Hematopoietic multipotent progenitor cell treated with erythropoietin and hydrocortisone succinate and interleukin-3 and kit ligand, for 8 days (in vitro differentiated cells): ENCODE measurements at regions not wholly inside any gene's neighbourhood (a gene's known extent, or its start where the extent isn't known, plus 50 kb on each side); places are given as distances from the start of the nearest gene placed in this dataset.

ENCODE experiments used
- DNase-seq: peaks from one replicate; pipeline ENCODE4 v3.0.0-alpha.2; 2015

DNA sequence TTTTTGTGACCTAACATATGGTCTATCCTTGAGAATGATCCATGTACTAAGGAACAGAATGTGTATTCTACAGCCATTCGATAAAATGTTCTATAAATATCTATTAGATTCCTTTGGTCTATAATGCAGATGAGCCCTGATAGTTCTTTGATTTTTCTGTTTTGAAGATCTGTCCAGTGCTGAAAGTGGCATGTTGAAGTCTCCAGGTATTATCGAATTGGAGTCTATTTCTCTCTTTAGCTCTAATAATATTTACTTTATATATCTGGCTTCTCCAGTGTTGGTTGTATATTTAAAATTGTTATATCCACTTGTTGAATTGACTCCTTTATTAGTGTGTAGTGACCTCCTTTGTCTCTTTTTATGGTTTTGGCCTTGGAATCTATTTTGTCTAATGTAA is 377.9 kb downstream of the ARL6IP6 start:
- no peak for DNase-seq

DNA sequence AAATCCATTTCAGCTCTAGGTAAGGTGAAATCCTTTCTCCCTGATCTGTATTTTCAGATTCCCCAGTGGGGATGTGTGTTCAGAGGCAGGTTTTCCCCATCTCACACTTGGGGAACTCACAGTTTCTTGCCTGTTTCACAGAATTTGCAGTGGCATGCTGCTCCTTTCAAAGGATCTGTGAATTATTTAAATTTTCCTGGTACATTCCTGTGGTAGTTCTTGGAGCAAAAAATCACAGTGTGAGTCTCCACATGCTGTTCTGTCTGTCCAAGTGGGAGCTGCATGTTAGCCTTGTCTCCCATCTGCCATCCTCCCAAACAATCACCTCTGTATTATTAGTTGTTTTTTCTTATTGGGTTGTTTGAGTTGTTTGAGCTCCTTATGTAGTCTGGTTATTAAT is 372.9 kb downstream of the ARL6IP6 start:
- no peak for DNase-seq

DNA sequence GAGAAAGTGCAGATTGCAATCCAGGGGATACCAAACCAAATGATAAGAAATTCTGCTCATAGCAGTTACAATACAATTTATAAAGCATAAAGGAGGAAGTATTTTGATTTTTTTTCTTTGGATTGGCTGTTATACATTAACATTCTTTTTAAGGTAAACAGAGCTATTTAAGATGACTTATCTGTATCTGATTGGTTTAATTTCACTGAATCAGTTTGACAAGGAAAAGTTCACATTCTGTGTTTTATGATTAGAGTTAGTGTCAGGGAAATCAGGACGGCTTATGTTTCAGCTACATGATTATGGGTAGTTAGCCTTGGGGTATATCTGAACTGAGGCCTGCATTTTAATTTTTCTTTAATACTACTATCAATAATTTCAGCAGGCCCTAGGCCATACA is 360.9 kb downstream of the ARL6IP6 start:
- DNase-seq: no peak

DNA sequence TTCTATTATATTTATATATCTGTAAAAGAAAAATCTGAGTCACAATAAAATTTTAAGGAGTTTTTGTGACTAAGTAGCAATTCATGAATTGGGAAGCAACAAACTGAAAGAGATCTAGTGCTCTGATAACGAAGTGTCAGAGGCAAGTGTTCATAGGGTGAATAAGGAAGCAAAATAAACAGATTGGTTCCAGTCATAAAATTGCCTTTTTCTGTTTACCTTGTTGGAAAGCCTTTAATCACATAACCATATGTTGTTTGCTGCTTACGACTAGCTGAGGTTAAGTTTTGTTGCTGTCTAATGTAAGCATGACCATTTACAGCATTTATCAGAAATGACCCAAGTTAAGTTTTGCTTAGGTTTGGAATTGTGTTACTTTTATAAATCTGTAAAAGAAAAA is 358.9 kb downstream of the ARL6IP6 start:
- DNase-seq: no peak

DNA sequence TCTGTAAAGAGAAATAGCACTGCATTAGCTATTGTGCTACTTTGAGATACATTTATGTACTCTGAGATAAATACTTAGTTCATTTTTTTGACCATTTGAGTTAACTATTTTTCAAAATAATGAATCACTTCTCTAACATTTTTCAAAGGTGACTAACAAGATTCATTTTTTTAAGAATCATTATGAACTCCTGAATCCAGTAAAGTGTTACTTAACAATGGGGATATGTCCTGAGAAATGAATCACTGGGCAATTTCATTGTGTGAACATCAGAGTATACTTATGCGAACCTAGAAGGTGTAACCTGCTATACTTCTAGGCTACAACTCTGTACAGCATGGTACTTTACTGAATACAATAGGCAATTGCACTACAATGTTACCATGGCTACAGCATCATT is 355.8 kb downstream of the ARL6IP6 start:
- no peak for DNase-seq

DNA sequence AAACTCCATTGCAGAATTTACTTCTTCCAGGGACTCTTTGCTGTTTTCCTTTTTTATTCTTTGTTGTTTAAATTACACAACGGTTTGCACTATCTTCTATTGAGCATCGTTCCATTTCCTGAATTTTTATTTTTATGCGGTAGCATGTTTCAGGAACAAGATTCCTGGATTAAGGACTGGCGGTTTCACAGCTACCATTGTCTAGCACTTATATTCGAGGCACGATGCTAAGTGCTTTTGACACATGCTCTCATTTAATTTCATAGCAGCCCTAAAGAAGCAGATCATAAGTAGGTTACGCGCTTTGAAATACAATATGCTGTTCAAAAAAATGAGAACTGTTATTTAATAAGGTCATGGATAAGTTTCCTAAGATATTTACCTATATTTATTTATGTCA is 354.4 kb downstream of the ARL6IP6 start:
- DNase-seq: no peak

DNA sequence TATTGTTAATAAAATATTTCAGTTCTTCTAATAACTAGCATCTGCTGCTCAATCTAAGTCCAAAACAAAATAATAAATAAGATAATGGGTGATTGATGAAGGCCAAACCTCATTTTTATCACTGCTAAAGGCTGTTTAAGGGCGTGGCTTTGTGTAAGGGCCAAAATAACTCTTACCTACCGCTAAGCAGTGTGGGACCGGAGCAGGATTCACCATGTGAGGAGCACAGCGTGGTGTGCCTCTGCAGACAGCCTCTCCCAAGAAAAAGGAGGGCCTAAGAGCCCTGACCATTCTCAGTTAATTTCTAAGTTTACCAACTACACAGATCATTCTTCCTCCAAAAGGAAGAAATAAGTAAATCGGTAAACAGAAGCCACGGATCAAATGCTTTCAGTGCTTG is 353.7 kb downstream of the ARL6IP6 start:
- no peak for DNase-seq

DNA sequence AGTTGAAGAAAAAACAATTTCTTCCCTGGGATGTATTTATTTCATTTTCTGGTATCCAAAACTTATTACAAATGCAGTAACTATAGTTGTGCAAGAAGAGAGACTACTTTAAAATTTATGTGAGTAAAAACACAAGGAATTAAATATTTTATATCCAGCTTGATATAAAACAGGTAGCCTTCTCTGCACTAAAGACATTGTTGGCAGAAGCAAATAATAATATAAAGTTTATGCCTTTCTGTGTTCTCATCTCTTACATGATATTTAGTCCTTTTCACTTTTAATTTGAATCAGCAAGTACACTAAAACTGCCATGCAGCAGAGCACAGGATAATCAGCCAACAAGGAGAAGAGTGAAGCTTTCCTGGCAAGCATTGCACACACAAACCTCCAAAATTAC is 352.7 kb downstream of the ARL6IP6 start:
- no peak for DNase-seq

DNA sequence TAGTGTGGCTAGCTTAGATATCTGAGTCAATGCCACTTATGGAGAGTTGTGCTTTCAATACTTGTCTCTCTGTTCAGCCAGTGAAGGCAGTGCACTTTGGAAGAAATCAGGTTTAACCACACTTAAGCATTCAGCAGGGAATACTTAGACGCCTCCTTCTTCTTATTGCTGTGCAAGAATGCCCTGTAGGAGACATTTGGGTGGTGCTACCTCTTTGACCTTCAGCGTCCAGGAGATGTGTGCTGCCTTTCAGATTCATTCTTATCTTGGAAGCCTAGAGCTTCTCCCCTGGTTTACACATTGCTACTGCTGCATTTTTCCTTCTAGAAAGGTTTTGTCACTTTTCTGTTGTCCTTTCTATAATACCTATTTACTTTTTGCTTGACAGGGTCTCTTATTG is 350.5 kb downstream of the ARL6IP6 start:
- no peak for DNase-seq

DNA sequence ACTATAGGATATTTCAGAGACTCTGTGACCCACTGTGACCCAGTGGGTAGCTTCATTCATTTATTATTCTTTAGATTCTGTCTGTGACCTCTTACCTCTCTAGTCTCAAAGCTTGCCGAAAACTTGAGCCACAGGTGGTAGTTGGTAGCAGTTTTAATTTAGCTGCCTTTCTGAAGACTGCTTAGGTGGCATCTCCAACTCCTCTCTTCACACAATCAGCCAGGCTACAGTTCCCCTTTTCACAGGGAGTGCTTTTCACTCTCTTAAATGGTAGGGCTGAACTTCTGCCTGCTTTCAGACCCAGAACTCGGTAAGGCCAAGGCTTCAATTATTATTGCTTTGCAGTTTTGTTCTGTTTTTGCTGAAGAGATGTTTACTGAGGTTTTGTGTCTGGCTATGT is 349.6 kb downstream of the ARL6IP6 start:
- no peak for DNase-seq

DNA sequence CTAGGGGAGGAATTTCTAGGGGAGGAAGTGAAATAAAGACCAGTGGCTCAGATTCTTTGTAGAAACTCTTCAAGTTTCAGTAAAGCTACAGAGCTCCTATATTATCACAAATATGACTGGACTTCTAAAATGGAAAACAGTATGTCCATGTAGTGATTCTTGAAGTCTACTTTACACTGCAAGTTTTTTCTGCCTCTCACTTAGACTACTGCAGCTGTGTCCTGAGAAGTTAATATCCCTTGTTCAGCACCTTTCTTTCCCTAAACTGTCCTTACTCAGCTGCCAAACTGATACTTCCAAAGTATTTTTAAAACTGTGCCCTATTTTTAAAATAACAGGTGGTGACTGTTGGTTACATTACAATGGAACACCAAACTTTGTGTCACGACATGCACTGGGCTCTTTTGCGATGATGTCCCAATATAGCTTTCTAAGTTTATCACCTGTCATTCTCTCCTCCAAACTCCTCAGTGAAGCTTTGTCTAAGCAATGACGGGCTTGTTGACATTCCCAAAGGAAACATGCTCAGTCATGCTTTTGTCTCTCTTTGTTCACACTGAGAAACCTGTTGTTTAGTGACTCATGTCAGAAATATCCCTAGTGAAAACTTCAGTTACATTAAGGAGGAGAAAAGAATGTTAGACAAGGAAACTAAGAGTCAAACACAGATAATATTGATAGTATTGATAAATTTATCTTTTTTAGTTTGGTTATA is 341.1 kb downstream of the ARL6IP6 start:
- DNase-seq: no peak

DNA sequence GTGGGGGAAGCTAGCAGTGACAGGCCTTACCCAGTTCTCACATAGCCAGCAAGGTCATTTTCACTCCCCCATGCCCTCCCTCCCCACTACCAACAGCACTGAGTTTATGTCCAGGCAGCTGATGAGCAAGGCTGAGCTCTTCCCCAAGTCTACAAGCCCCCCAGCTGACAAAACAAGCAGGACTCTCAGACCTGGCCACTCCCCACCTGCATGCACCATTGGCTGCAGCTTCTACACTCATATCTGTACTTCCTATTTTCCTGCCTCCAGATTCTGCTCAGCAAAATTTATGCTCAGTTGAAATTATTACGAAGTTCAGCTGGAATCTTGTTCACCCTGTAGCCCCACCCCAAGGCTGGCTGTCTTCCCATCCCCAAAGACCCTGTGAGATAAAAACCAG is 339.3 kb downstream of the ARL6IP6 start:
- DNase-seq: no peak

DNA sequence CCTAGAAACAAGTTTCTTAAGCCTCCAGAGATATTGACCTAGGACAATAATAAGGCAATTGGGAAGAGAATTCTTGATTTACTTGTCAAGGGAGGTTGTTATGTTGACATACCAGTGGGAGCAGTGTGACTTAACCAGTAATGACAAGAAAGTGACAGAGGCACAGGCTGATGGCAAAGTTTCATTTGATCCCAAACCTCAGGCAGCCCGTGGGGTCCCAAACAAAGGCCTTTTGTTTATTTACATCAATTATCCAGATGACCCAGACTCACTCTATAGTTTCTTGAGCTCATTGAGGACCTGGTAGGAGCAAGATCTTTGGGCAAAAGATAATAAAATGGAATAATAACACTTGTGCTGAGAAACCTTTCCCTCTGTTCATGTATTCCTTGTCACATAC is 336.8 kb downstream of the ARL6IP6 start:
- DNase-seq: no peak

DNA sequence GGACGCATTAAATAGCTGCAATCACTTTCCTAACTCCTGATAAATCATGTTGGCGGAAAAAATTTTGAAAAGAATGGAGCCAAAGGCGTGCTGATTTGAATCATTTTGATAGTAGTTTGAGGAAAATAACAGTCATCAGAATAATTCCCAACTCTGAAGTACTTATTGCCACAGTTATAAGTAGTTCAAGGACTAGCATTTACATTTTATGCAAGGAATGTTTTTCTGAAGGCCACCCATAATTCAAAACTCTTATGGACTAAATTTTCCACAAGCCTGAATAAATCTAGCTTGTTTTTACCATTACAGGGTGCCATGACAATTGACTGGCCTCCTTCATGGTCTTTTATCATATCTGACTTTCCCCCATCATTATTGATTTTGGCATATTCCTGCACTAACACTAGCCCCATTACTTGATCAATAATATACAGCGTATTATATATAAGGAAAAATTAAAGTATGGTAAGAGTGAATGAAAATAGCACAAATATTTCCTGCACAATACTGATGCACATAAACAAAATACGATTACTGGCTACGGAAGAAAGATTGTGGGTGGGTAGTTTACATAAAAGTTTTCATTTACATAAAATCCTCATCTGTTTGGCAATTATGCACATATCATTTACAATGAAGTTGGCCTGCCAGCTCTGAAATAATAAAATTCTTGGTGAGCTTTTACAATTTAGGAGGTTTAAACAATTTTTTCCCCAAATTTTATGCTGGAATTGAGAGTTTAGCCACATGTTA is 334.6 kb downstream of the ARL6IP6 start:
- no peak for DNase-seq

DNA sequence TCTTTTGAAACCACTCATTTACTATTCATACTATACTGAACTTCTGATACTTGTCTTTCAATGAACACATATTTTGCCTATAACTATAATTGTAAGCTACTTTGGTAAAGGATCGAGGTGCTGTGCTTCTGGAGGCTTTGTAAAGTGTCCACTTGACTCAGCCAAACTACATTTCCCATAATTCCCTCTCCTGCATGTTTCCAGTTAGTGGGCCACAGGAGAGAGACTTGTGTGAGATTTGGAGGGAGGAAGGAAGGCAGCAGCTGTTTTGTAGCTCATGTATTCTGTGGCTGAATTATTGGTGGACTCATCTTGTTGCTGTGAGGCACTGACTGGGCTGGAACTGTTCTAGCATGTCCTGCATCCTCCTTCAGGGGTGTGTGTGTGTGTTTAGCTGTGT is 328.8 kb downstream of the ARL6IP6 start:
- DNase-seq: no peak

DNA sequence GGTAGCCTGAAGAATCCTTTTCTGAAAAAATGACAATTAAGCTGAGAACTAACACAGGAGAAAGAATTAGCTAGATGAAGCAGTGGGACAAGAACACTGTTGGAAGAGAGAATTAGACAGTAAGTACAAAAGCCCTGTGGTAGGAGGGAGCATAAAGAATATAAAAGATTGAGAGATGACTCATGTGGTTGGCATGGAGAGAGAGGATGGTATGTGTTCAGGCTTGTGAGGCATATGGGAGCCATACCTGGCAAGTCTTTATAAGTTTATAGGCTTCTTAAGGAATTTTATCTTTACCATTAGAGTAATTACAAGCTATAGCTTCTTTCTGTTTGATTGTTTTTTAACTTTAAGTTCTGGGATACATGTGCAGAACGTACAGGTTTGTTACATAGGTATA is 325.0 kb downstream of the ARL6IP6 start:
- DNase-seq: no peak

DNA sequence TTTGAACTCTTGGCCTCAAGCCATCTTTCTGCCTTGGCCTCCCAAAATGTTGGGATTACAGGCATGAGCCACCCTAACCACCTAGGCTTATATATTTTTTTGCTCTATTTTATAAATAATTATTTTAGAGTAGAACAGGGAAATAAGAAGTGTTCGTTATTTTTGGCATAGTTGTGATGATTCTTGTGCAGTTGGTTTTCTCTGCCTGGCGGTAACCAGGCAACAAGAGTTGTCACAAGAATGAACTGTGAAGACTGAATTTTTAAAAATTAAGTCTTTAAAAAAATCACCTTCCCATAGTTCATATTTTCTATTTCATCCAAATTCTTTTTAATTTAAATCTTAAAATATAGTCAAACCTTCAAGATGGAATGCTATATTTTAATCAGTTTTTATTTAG is 310.2 kb downstream of the ARL6IP6 start:
- no peak for DNase-seq

DNA sequence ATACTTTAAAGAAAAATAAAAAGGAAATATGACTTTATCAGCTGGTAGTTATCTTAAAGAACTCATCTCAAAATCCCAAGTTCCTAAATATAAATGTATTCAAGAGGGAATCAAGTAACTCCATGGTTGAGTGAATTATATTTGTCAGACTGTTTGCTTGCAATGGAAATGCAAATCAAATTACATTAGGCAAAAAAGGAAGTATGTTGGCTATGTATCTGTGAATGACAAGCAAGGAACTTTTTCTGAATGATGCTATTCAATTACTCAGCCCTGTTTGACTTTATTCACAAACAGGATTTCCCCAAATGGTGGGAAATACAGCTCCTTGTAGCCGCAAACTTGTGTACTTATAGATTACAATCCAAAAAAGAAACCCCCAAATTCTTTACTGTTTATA is 309.1 kb downstream of the ARL6IP6 start:
- DNase-seq: no peak

DNA sequence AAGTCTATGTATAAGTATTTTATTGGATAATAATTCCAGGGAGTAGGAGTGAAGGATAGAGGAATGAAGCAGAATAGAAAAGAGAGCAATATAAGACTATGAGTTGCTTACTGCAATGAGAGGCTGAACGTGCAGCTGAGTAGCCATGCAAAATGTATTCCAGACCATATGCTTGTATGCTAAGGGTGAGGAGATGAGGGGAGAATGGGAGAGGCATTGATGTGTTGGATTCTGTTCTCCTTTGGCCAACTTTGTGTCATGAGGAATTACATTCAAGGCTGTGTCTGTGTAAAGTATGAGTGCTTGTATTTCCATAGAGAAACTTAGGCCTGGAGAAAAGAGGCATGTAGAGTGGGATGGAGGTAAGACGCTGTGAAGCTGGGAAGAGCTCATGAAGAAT is 301.8 kb downstream of the ARL6IP6 start:
- no peak for DNase-seq

DNA sequence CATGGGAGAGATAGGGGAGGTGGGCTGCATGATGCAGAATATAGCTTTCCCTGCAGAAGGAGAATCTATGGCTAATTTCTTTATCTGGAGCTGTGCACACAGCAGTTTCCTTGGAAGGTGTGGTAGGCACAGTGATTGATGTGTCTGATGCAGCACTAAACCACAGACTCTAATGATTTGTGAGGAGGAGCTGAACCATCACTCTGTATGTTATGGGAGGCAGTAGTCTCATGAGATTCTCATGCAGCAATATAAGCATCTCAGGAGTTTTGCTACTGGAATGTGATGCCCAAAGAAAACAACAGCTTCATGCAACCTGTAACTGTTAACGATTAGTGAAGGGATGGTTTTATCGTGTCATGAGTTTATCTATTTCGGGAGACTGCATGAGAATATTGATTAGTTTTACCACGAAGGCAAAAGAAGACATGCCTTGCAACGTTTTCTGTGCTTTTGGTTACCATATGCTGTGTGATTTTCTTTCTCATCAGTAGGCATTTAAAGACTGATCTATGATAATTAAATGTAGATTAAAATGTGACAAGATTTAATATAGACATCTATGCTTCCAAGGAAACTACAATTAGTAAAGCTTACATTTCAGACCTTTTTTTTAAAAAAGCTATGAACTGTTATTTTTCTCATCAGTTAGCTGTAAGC is 286.8 kb downstream of the ARL6IP6 start:
- no peak for DNase-seq

DNA sequence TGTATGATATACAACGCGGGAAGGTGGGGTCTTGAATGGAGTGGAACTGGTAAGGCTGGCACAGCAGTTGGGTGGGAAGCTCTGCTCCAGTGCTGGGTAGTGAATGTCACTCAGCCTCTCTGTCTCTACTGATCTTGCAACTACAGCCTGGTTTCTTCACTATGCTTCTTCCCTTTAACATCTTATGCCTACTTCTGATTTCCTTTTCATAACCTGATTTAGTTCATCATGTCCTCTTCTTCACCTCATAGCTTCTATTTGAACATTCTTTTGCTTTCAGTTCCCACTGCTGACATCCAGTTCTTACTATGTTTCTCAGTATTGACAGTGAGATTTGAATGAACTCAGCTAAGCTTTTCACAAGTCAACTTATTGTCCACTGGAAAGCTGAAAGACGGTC is 286.2 kb downstream of the ARL6IP6 start:
- DNase-seq: no peak

DNA sequence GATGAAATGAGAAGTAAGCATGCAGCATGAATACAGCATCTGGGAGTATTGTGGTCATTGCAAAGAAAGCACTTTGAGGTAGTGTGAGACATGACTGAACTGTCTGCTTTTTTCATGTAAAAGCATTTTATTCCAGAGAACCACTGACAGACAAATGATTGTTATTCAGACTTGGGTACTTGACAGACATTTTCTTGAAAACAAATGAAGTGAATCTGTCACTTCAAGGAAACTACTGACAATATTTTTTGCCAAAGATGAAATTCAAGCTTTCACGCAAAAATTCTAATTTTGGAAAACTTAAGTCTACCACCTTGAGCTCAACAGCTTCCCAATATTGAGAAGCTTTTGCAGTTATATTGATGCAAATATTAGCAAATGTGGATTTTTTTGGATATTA is 255.7 kb downstream of the ARL6IP6 start:
- no peak for DNase-seq

DNA sequence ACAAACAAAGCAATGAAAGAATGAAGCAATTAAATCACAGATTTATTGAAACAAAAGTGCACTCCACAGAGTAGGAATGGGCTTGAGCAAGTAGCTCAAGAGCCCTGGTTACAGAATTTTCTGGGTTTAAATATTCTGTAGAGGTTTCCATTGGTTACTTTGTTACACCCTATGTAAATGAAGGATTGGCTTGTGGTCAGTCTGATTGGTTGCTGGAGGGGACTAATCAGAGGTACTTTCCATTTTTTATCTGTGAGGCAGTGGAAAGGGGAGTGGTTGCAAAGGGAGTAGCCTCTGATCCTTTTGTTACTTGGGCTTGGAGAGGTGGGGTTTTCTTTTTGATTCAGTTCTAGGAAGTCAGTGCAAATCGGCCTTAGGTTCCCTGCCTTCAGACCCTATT is 253.3 kb downstream of the ARL6IP6 start:
- no peak for DNase-seq

DNA sequence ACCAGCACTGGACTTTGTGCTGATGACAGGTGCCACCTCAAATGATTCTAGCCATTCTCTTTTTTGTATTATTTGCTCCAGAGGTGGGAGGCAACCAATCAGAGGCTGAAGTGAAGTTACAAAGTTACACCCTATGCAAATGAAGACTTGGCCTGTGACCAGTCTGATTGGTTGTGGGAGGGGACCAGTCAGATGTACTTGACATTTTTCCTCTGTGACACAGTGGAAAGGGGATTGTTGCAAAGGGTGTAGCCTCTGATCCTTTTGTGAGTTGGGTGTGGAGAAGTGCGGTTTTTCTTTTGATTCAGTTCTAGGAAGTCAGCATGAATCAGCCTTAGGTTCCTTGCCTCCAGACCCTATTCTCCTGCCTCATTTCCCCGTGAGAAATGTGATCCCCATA is 244.0 kb downstream of the ARL6IP6 start:
- no peak for DNase-seq
